HepG2 (cell line): ENCODE measurements at regions not wholly inside any gene's neighbourhood (a gene's known extent, or its start where the extent isn't known, plus 50 kb on each side); places are given as distances from the start of the nearest gene placed in this dataset.

Experiments used
- CTCF ChIP-seq: sonication (generic); formaldehyde crosslinking; IDR thresholded peaks from 2 replicates; pipeline ENCODE4 v1.5.0; 2020; ENCODE audit warnings: mild to moderate bottlenecking, missing genetic modification reagents, moderate library complexity
- HCFC1 ChIP-seq: fragments of 150-350 bp; IDR thresholded peaks from 2 replicates; pipeline ENCODE4 v1.6.1; 2014; ENCODE audit warnings: low read depth, low read length
- KDM5B ChIP-seq: sonication (generic); formaldehyde crosslinking; IDR thresholded peaks from 2 replicates; pipeline ENCODE4 v1.4.0; 2020; ENCODE audit warnings: missing genetic modification reagents, mild to moderate bottlenecking, borderline replicate concordance
- SOX13 ChIP-seq, 3 experiments: fragments of 450-650 bp in 1 of 3; sonication (generic) in 1 of 3; formaldehyde crosslinking in 1 of 3; IDR thresholded peaks in 2 of 3; conservative IDR thresholded peaks in 1 of 3; 2 replicates each; pipeline versions ENCODE4 v1.5.0 to v1.6.1; 2016 to 2020; ENCODE audit warnings: antibody characterized with exemption in 1 of 3, mild to moderate bottlenecking in 1 of 3, missing compliant biosample characterization in 1 of 3, missing genetic modification reagents in 1 of 3, moderate library complexity in 1 of 3
- ZNF431 ChIP-seq: sonication (generic); formaldehyde crosslinking; IDR thresholded peaks from 2 replicates; pipeline ENCODE4 v1.9.0; 2022; ENCODE audit warnings: missing genetic modification reagents, low read depth, mild to moderate bottlenecking, borderline replicate concordance

- TF ChIP-seq HCFC1 (no peak), ZNF431 (CRISPR knock-in tag) (no peak), CTCF (CRISPR knock-in tag) (no peak), KDM5B (CRISPR knock-in tag) (no peak), SOX13 (IDR thresholded peaks at IDR 0.05) (no peak), SOX13 (CRISPR knock-in tag; conservative IDR thresholded peaks at IDR 0.05 in 1 of 2, IDR thresholded peaks at IDR 0.05 in 1 of 2) (no peak)
Observed at GRCh38 chr18:73681912-73682311, 465.7 kb downstream of the FBXO15 start.
